ENCODE measurements at regions not wholly inside any gene's neighbourhood (a gene's known extent, or its start where the extent isn't known, plus 50 kb on each side); places are given as distances from the start of the nearest gene placed in this dataset.

DNA sequence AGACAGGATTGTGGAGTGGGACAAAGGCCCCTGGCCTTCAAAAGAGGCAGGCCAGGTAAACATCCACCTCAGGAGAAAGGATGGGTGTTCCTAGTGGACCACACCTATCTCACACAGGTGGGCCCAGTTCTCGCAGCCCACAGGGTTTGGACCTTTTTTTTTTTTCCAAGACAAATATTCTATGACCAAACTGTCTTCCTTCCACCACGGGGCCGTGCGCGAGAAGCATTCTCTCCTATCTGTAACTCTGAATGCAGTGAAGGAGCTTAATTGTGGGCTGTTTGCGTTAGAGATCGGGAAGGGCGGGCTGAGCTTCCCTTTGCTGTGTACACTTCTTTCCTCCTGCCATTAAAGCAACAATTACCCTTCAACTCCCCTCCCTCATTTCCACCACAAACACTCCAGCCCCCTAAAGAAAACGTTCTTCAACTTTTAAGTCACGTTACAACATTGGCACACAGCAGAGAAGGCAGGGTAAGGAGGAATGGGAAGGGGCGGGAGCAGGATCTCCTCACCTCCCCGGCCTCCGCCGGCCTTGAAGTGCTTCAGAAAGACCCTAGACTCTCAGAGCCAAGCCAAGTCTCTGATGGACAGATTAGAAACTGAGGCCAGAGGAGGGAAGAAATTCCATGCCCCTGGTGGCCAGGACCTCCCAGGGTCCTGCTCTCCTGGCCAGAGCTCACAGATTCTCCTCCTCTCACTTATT is 238.4 kb downstream of the BUD13 start:
- DNase-seq (ENCODE audit: low read depth, low spot score): no peak

DNA sequence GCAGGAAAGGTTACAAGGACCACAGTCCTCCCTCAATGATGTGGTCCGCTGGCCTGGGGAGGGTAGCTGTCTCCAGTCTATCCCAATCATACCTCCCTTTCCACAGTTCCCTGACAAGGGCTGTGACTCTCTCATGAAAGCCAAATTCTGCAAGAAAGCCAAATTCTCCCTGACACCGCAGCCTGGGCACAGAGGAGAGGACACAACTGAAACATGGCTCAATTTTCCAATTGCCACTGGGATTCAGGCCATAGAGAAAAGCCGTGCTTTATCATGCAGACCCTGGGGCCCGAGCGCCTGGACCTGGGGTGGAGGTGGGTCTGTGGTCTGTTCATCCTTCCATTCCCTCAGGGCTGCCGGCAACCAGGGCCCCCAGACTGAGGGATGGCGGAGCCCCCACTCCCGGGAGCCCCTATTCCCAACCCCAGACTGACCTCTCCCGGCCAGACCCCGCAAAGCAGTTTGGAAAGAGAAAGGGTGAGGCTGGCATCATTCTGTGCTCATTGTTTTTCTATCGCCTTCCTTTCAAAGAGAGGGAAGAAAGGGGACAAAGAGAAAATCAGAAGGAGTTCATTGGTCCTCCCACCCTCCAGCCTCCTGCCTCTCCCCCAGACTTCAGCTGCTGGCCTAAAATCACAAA is 239.5 kb downstream of the BUD13 start:
- DNase-seq (ENCODE audit: low read depth, low spot score): peak; percentile 24

GRCh38 chr11:116532066-116532465 is 240.7 kb downstream of the BUD13 start:
- DNase-seq (ENCODE audit: low read depth, low spot score): no peak

GRCh38 chr11:116530705-116531104 is 242.1 kb downstream of the BUD13 start:
- no peak for DNase-seq (ENCODE audit: low read depth, low spot score)

DNA sequence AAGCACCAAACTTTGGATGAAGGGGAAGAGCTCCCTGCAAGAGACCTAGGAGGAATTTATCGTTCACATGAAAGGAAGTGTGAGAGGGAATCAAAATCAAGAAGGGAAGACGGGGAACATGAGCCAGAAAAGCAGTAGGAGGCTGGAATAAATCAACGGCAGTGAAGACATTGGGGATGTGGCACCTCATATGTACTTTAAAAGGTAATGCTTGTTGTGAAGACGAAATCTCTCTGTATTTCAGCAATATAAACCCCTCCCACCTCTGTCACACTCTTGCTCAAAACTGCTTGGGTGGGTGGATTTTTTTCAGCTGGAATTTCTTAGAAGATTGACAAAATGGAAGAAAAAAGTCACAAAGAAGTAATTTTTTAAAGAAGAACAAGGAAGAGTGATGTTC is 243.5 kb downstream of the BUD13 start:
- no peak for DNase-seq (ENCODE audit: low read depth, low spot score)

GRCh38 chr11:116527180-116527991 is 245.4 kb downstream of the BUD13 start:
- DNase-seq (ENCODE audit: low read depth, low spot score): no peak

GRCh38 chr11:116525961-116526495 is 246.8 kb downstream of the BUD13 start:
- DNase-seq (ENCODE audit: low read depth, low spot score): no peak

DNA sequence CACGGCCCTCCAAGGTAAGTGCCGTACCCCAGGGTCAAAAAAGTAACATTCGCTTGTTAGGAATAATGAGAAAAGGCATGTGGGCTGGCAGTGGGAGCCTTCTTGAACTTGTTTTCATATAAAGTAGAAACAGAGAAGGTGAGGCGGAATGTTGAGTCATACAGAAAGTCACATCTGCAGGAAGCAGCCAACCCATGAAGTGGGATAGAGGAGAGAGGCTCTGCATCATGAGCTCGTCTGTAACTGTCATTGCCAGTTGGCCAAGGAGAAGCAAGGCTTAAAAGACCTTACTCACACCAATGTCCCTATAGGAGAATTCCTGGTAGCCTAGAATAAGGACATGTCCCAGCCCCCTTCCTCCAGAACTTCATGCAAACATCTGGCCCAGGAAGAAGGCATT is 253.3 kb downstream of the BUD13 start:
- DNase-seq (ENCODE audit: low read depth, low spot score): no peak

GRCh38 chr11:116518141-116518540 is 254.6 kb downstream of the BUD13 start:
- no peak for DNase-seq (ENCODE audit: low read depth, low spot score)

DNA sequence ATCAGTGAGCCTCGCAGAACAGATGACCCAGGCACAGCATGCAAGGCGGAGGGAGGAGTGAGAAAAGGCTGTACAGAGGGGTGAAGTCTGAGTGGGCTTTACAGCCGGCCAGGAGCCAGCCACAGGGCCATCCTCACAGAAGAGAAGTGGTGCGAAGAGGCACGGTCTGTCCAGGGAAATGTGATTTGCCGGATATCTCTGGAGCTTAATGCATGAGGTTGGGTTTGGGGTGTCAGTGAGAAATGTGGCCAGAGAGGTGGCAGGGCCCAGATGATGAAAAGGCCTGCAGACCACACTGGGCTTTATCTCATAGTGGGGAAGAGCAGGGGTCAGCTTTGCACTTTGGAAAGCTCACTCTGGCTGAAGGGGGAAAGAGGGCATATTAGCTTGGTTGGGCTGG is 255.2 kb downstream of the BUD13 start:
- DNase-seq (ENCODE audit: low read depth, low spot score): no peak

GRCh38 chr11:116517077-116517476 is 255.7 kb downstream of the BUD13 start:
- no peak for DNase-seq (ENCODE audit: low read depth, low spot score)

GRCh38 chr11:116515664-116516184 is 257.1 kb downstream of the BUD13 start:
- no peak for DNase-seq (ENCODE audit: low read depth, low spot score)

- DNase-seq (ENCODE audit: low read depth, low spot score): peak; percentile 69
These were observed 258.9 kb downstream of the BUD13 start for GRCh38 chr11:116513894-116514293.

- no peak for DNase-seq (ENCODE audit: low read depth, low spot score)
These were observed 259.4 kb downstream of the BUD13 start for GRCh38 chr11:116513278-116513823.

GRCh38 chr11:116512841-116513240 is 259.9 kb downstream of the BUD13 start:
- no peak for DNase-seq (ENCODE audit: low read depth, low spot score)

GRCh38 chr11:116511684-116512083 is 261.1 kb downstream of the BUD13 start:
- DNase-seq (ENCODE audit: low read depth, low spot score): no peak

DNA sequence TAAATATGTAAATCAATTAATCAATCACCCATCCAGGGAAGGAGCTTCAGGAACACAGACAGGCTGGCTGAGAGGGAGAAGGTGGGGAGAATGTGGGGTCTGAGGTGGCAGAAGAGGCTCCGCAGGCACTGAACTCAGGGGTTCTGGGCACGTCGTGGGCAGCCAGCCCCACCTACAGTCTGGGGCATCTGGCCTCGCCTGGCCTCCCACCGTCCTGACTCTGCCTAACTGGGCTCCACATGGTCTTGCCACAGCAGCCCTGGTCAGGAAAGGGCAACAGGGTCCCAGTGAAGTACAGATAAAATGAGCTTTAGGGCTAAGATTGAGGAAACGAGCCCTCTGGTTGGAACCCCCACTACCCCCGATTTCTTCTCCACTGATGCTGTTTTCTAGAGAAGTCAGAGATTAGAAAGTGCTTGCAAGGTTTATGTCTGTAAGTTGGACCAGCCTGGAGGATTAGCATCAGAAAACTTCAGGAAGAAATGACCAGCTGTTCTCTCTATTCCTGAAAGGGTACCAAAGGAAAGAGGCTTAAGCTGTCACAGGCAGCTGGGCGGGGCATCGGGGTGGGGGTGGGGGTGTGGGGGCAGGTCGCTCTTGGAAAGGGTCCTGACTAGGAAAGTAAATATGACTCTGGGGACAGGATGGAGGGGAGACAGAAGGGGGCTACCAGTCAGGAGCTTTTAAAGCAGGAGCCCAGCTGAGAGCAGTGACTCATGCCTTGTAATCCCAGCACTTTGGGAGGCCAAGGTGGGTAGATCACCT is 261.7 kb downstream of the BUD13 start:
- no peak for DNase-seq (ENCODE audit: low read depth, low spot score)

- no peak for DNase-seq (ENCODE audit: low read depth, low spot score)
These were observed 262.6 kb downstream of the BUD13 start for GRCh38 chr11:116510166-116510565.

- DNase-seq (ENCODE audit: low read depth, low spot score): no peak
These were observed 263.2 kb downstream of the BUD13 start for GRCh38 chr11:116509551-116509950.

DNA sequence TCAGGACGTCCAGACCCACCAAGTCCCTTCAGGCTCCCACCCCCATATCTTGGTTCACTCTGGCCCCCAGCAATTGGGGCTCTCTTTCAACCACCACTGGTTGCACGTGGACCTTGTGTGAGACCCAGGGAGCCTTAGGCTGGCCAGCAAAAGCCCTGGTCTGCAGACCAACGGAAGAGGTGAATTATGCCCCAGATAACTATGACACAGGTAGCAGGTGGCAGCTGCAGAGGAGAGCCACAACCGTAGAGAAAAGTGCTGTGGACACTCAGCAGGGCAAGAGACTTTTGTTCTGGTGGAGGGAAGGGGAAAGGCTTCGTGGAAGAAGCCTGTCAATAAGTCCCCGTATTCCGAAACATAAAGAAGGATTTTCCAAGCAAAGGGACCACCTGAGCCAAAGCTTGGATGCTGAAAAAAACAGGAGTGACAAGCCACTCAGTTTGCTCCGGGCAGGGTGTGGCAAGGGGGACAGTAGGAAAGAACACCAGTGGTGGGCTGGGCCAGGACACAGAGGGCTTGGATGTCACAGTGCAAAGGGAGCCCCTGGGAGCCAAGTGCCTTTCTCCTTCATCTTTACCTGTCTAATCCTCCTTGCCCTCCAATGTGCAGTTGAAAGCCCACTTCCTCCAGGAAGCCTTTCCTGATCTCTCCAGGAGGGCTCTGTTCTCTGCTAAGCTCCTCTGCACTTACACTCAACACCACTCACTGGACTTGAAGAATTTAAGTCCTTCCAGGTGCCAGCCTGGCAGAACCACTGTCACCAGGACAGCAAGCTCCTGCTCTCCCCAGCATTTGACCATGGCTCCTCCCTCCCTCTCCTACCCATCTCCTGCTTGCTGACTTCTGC is 264.7 kb downstream of the BUD13 start:
- DNase-seq (ENCODE audit: low read depth, low spot score): no peak
